ENCODE measurements at regions not wholly inside any gene's neighbourhood (a gene's known extent, or its start where the extent isn't known, plus 50 kb on each side); places are given as distances from the start of the nearest gene placed in this dataset.

DNA sequence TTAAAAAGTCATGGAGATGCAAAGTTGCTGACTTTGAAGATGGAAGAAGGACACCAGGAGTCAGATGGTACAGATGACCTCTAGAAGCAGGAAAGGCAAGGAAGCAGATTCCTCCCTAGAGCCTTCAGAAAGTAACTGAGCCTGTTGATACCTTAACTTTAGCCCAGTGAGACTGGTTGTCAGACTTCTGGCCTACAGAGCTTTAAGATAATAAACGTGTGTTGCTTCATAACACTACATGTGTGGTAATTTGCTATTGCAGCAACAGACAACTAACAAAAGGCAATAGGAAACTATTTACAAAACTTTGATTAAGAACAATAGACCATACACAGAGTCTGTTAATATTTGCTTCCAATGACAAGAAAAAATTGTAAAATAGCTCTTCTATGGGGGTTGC is 102.0 kb upstream of the USP38 start:
- TF ChIP-seq, protein P1, sequence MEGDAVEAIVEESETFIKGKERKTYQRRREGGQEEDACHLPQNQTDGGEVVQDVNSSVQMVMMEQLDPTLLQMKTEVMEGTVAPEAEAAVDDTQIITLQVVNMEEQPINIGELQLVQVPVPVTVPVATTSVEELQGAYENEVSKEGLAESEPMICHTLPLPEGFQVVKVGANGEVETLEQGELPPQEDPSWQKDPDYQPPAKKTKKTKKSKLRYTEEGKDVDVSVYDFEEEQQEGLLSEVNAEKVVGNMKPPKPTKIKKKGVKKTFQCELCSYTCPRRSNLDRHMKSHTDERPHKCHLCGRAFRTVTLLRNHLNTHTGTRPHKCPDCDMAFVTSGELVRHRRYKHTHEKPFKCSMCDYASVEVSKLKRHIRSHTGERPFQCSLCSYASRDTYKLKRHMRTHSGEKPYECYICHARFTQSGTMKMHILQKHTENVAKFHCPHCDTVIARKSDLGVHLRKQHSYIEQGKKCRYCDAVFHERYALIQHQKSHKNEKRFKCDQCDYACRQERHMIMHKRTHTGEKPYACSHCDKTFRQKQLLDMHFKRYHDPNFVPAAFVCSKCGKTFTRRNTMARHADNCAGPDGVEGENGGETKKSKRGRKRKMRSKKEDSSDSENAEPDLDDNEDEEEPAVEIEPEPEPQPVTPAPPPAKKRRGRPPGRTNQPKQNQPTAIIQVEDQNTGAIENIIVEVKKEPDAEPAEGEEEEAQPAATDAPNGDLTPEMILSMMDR (IDR thresholded peaks at IDR 0.05; ENCODE audit: low read depth, low read length) = no peak
- no peak for DNase-seq (ENCODE audit: low read depth, low spot score)
- H3K4me3 ChIP-seq (ENCODE audit: low read depth, low read length) = no peak overlapping the region
- in situ Hi-C loops (cut with HindIII; ENCODE audit: low sequenced_read_pairs) = no loop called here

DNA sequence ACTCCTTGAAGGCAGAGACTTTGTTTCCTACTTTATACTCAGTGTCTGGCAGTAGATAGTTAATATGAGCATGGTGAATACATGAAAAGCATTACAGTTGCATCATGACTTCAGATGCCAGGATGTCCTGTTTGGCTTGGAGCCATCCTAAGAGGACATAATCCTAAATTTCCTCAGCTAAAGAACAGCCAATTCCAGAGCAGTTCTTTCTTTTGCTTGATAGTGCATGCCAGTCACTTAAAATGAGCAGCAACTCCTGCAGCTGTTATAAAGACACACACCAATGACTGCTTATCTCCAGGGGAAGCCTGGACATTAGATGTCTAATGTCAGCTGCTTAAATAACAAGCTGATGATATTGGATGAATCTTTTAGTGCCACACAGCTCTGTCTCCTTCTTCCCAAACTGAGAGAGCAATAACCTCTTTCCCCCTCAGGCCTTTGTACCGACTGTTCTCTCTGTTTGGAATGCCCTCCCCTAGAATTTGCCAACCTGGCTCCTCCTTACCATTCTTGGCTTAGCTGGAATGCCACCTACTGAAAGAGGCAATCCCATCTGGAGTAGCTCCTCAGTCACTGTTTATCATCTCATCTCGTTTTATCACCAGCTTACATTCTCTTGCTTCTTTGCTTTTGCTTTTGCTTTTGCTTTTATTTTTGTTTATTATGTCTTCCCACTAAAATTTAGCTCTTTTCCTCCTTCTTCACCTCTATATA is 100.8 kb upstream of the USP38 start:
- no peak for DNase-seq (ENCODE audit: low read depth, low spot score)
- in situ Hi-C loops (cut with HindIII; ENCODE audit: low sequenced_read_pairs) = no loop called here
- TF ChIP-seq, protein P1 (IDR thresholded peaks at IDR 0.05; ENCODE audit: low read depth, low read length) = no peak
- no peak overlapping the region for H3K4me3 ChIP-seq (ENCODE audit: low read depth, low read length)

DNA sequence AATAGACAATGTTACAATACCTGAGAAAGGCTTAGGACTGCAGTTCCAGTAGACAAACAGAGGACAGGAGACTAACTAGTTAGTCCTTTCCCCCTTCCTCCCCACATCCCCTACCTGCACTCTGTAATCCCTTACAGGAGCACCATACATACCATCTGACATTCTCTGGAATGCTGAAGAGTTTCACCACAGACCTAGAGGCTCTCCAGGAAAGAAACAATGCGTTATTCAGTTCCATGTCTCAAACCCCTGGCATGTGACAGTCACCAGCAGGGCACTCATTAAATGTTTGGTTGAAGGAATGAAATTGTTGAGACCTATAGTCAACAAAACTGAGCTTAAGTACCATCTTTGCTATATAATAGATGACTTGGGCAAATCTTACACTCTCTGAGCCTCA is 100.2 kb upstream of the USP38 start:
- TF ChIP-seq, protein P1 (IDR thresholded peaks at IDR 0.05; ENCODE audit: low read depth, low read length) = no peak
- no peak for DNase-seq (ENCODE audit: low read depth, low spot score)
- no peak overlapping the region for H3K4me3 ChIP-seq (ENCODE audit: low read depth, low read length)

DNA sequence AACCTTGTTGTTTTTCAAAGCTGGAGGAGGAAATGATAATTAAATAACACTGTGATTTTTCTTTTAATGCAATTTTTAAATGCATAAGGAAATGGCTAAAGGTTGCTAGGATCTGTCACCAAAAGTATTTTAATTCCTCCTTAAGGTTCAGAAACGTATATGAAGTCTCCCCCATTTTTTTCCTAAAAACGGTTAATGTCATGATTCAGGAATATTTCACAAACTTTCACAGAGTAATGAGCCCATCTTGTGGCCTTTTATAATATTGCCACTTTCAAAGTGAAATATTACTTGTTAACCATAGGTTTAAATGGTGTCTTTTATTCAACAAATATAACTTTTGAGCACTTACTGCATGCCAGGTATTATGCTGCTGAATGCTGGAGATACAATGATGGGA is 99.5 kb upstream of the USP38 start:
- in situ Hi-C loops (cut with HindIII; ENCODE audit: low sequenced_read_pairs) = no loop called here
- TF ChIP-seq, protein P1 (IDR thresholded peaks at IDR 0.05; ENCODE audit: low read depth, low read length) = no peak
- no peak overlapping the region for H3K4me3 ChIP-seq (ENCODE audit: low read depth, low read length)
- peak; percentile 2 for DNase-seq (ENCODE audit: low read depth, low spot score)

More for the DNA sequence above, 100.2 kb upstream of the USP38 start:
- in situ Hi-C loops (cut with HindIII; ENCODE audit: low sequenced_read_pairs) = no loop called here

DNA sequence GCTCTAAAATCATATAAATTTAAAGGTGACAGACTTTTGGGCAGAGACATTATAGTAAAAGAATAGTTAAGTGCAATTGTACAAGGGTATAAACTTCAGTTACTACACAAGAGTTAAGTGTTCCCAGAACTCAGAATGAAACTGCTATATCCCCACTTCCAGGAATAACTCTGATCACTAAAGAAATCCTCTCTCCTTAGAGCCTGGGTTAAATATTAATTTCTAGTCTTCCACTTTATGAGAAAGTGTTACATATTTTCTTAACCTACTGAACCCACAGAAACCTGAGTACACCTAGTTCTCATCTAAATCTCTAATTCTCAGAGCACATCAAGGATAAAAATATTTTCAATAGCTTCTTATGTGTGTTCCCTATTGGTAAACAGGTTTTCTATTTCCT is 99.1 kb upstream of the USP38 start:
- in situ Hi-C loops (cut with HindIII; ENCODE audit: low sequenced_read_pairs) = no loop called here
- no peak overlapping the region for H3K4me3 ChIP-seq (ENCODE audit: low read depth, low read length)
- TF ChIP-seq, protein P1 (IDR thresholded peaks at IDR 0.05; ENCODE audit: low read depth, low read length) = no peak
- no peak for DNase-seq (ENCODE audit: low read depth, low spot score)

DNA sequence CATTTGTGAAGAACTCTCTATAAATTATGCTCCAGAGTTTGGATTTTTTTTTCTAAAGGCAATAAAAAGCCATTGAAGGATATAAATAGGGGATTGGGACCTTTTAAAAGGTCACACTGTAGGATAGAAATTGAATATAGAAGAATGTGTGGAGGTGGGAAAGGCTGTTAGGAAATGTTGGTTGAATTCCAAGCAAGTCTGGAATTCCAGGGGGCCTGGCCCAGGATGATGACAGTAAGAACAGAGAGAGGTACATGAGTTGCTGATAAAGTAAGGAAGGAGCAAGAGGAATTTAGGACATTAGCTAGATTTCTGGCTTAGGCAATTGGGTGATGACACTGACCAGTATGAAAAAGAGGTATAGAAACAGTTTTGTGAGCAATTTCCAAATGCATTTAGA is 95.4 kb upstream of the USP38 start:
- TF ChIP-seq, protein P1 (IDR thresholded peaks at IDR 0.05; ENCODE audit: low read depth, low read length) = no peak
- DNase-seq (ENCODE audit: low read depth, low spot score) = no peak
- H3K4me3 ChIP-seq (ENCODE audit: low read depth, low read length) = no peak overlapping the region
- in situ Hi-C loops (cut with HindIII; ENCODE audit: low sequenced_read_pairs) = no loop called here

Data from astrocyte of the spinal cord (primary cell).